ENCODE measurements at regions not wholly inside any gene's neighbourhood (a gene's known extent, or its start where the extent isn't known, plus 50 kb on each side); places are given as distances from the start of the nearest gene placed in this dataset.

DNA sequence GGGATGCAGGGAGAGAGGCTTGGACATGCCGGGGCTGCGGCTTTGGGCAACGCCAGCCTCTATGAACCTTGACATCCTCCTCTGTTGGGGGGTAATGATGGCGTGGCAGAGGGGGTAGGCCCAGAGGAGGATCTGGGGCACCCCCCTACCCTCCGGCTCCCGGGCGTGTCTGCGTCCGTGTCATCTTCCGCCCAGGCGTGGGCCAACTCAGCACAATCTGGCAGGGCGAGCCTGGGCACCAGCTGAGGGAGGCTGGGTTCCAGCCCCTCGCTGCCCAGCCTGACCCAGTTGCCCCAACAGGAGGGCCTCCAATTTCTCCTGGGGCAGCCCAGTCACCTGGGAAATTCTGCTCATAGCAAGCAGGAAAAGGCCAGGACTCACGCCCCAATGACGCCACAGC, 62.9 kb upstream of the IL17B start:
- DNase-seq (ENCODE audit: low spot score): no peak

DNA sequence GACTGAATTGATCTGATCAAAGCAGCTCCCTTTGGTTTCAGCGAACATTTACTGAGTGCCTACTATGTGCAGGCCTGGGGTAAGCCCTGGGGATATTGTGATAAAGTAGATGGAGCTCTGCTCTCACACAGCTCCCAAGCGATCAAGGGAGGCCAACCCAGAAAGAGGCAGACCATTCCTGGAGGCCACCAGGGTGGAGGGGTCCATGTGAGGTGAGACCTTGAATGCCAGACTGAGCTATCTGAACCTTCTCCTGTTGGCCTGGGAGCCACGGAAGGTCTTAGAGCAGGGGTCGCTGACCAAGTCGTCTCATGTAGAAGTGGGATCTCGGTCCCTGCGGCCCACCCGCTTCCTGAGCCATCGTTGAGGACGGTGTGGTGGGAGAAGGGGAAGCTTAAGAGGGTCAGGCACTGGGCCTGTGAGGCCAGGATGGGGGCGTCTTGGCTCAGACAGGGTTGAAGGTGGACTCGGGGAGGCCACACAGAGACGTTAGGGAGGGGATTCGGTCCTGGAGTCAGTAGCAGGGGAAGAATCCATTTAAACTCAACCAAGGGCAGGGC, 62.2 kb upstream of the IL17B start:
- DNase-seq (ENCODE audit: low spot score): no peak

DNA sequence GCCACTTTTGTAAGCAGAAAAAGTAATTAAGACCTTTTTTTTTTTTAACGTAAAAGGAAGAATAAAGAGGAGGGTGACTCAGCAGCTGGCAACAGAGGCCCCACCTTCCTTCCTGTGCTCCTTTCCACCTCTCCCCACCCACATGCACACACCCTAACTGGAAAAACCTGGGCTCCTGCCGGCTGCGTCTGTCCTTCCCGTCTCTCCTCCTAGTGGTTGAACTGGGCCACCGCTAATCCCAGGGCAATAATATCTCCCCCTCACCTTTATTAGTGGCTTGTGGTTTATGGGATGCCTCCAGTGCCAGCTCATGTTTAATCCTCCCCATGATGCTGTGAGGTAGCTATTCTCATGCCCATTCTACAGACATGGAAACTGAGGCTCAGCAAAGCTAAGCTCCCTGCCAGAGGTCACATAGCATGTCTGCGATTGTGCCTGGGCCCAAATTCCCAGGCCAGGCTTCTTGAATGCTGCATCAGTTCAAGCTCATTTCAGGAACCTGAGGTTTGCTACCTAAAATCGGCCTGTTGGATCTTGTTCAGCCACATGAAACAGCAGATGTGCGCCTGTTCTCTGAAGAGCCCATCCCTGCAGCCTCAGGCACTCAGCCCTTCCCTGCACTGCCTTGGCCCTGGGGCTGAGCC, 60.9 kb upstream of the IL17B start:
- DNase-seq (ENCODE audit: low spot score): no peak

DNA sequence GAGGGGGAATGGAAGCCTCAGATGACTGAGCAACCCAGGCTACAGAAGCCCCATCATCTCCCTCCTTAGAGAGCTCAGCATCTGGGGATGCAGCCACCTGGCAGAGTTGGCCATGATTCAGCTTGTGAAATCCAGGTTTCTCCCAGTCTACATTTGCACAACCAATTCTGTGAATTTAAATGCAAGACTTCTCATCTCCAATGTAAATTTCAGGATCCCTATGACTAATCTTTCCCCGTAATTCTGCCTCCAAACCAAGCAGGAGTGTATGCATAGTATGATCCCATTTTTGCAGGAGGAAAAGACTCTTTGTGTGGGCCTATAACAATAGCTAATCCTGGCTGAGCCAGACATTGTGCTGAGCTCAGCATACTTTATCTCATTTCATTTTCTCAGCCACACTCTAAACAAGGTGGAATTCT, 59.6 kb upstream of the IL17B start:
- no peak for DNase-seq (ENCODE audit: low spot score)

DNA sequence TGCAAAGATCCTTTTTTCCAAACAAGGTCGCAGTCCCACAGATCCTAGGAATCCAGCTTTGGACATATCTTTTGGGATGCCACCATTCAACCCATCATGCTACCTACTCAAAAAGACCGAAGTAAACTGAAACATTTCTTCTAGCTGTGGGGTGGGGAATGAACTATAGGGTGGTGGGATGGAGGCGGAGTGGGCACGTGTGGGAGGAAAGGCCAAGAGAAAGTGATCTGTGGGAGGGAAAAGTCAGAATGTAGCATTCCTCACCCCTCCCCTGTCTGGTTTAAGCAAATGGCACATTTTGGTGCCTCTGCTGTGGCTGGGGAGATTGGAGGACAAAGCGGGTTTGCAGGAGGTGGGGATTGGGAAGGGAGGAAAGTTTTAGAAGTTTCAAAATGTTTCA, 59.2 kb upstream of the IL17B start:
- DNase-seq (ENCODE audit: low spot score): no peak

DNA sequence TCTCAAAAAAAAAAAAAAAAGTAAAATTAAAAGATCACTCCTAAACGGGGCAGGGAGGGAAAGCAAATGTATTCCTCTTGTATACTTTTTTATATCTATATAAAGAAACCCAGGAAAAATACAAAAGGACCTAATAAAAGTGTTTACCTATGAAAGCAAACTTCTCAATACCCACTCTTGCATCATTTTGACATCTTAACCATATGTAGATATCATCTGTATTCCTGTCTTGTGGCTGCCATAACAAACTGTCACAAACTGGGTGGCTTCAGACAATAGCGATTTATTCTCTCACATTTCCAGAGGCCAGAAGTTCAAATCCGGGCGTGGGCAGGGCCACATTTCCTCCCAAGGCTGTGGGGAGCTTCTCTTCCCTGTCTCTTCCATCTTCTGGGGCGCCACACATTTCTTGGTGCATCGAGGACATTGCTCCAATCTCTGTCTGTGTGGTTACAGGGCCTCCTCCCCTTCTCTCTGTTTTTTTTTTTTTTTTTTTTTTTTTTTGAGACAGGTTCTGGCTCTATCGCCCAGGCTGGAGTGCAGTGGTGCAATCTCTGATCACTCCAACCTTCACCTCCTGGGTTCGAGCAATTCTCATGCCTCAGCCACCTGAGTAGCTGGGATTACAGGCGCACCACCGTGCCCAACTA, 58.4 kb upstream of the IL17B start:
- DNase-seq (ENCODE audit: low spot score): no peak

DNA sequence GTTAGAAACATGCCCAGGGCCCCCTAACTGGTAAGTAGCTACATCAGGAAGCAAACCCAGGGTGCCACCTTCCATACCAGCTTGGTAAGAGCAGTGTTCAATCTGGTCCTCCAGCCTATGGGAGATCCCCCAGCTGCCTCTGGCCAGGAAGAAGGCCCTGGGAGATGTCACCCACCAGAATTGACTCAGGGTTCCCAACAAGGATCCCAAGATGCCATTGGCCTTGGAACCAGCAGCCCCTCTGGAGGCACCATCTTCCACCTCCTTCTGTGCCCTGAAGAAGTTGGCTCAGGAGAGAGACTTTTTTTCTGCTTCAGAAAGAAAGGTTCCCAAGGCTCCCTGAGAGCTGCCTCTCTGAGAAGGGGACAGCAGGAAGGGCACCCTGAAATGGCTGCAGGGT, 56.6 kb upstream of the IL17B start:
- no peak for DNase-seq (ENCODE audit: low spot score)

DNA sequence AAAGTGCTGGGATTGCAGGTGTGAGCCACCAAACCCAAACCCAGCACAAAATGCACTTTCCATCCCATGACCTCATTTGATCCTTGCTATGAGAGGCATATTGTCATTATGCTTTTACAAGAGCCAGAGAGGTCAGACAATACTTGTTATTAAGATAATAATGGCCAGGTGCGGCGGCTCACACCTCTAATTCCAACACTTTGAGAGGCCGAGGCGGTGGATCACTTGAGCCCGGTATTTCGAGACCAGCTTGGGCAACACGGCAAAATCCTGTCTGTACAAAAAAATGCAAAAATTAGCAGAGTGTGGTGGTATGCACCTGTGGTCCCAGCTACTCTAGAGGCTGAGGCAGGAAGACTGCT, 55.9 kb upstream of the IL17B start:
- DNase-seq (ENCODE audit: low spot score): no peak

DNA sequence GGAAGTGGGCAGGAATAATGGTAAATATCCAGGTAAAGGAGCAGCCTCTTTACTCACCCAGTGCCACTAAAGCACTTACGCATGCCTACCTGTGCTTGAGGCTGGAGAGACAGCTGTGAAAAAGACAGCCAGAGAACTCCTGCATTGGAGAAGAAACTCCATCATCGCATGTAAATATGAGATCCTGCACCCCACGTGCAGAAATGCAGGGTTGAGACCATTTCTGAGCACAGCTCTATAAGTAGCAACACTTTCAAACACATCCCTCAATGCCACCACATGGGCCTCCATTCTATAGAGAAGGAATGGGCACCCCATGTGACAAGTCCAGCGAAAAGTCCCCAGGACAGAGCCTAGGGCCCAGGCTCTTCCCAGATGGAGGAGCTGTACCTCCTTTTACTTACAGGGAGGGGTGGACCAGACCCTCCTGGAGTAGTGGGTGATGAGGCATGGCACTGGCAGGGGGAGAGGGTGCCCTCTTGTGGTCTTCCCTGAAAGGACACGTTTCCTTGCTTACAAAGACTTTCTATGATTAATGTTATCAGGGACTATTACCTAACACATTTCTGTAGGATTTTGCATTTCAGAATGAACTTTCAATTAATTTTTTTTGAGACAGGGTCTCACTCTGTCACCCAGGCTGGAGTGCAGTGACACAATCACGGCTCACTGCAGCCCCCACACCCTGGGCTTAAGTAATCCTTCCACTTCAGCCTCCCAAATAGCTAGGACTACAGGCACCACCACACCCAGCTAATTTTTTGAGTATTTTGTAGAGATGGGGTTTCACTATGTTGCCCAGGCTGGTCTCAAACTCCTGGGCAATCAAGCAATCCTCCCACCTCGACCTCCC, 55.3 kb upstream of the IL17B start:
- DNase-seq (ENCODE audit: low spot score): peak; percentile 69

DNA sequence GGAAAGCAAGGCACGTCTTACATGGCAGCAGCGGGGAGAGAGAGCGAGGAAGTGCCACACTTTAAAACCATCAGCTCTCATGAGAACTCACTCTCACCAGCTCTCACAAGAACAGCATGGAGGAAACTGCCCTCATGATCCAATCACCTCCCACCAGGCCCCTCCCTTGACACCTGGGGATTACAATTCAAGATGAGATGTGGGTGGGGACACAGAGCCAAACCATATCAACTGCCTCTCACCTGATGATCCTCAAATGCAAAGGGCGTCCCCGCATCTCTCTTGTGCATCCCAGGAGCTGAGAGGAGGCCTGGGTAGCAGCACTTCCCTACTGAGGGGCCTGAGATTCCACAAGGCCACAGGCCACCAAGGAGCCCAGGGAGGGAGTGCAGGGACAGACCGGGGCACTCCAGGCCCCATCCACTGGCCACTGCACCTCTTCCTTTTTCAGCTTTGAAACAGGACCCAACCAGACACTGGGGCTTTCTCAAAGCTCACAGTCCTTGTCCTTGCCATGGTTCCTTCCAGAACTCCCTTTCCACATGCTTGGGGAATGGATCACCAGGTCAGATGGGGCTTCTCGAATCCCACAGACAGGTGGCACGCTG, 54.5 kb upstream of the IL17B start:
- DNase-seq (ENCODE audit: low spot score): no peak

DNA sequence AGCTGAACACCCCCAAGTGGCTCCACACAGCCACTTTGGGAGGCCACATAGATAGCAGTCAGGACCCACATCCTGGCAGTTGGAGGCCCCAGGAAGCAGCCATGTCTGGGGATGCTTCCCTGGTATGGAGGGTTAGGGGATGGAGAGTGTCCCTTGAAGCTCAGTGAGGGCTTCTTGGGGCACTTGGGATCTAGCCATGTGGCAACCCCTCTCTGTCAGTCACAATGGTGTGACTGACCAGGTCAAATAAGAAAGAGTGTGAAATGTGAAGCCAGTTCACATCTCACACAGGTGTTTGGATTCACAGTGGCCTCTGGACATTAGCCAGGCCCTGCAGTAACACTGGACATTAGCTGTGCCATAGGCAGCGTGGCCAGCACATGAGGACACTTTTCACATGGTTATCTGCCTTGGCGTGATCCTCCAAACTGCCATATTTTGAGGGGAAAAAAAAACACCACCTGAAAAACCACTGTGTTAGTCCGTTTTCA, 53.9 kb upstream of the IL17B start:
- DNase-seq (ENCODE audit: low spot score): no peak

DNA sequence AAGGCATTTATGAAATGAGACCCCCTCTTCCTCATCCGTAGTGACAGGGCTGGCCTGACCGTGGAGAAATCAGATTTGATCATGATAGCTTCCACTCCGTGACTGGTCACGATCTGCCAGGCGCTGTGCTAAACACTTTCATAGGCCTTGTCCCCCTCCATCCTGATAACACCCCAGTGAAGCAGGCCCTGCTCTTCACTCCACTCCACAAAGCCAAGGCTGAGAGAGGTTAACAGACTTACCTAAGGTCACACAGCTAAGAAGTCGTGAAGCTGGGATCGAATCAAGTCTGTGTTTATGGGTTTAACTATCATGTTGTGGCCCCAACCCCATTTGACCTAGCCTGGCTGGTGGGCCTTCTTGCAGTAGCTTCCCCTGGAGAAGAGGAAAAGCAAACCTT, 53.3 kb upstream of the IL17B start:
- no peak for DNase-seq (ENCODE audit: low spot score)

DNA sequence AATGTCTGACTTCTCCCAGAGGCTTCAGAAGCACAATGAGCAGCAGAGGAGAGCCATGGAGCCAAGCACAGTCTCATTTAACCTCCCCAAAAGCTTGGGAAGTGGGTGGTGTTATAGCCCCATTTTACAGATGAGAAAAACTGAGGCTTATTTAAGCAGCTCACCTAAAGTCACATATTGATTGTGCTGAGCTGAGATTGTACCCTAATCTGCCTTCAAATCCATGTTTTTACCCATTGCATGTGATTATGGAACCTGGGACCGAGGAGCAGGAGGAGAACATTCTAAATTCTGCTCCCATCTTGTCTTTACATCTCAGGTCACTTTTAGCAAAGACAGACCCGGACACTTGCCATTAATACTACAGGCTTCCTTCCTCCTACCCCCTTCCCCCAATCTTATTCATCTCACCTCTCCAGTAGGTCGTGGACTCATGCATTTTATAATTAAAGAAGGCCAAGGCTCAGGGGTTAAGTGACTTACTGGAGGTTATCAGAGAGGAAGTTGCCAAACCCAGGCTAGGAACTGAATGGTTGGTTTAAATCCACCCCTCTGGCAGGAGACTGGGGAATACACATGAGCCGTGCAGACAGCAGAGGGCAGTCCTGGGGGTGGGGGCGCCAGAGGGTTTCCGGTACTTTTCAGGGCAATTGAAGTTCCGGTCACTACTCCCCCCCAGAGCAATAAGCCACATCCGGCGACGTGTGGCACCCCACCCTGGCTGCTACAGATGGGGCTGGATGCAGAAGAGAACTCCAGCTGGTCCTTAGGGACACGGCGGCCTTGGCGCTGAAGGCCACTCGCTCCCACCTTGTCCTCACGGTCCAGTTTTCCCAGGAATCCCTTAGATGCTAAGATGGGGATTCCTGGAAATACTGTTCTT, 51.0 kb upstream of the IL17B start:
- DNase-seq (ENCODE audit: low spot score): no peak

Data from germinal center (tissue), 1 donor.